HK-2 (cell line): ENCODE measurements at regions not wholly inside any gene's neighbourhood (a gene's known extent, or its start where the extent isn't known, plus 50 kb on each side); places are given as distances from the start of the nearest gene placed in this dataset.
"Not testable (repeated sequence)": the region's sequence is repeated elsewhere in the genome, so short reads cannot be mapped to it uniquely, and the experiment has no call there.

ENCODE experiments used
- DNase-seq: peaks from one replicate; pipeline ENCODE4 v3.0.0-alpha.2; 2018; ENCODE audit not compliant: unreplicated experiment

- no peak for DNase-seq
Observed at GRCh38 chr6:21742238-21742660, 148.7 kb downstream of the SOX4 start.

- no peak for DNase-seq
Observed at GRCh38 chr6:21744331-21744730, 150.8 kb downstream of the SOX4 start.

GRCh38 chr6:21745543-21746337 lies 152.2 kb downstream of the SOX4 start:
- no peak for DNase-seq

GRCh38 chr6:21747441-21747840 lies 153.9 kb downstream of the SOX4 start:
- DNase-seq: no peak

GRCh38 chr6:21748343-21749056 lies 154.9 kb downstream of the SOX4 start:
- DNase-seq: no peak

GRCh38 chr6:21749754-21750153 lies 156.2 kb downstream of the SOX4 start:
- DNase-seq: no peak

- DNase-seq: no peak
Observed at GRCh38 chr6:21750575-21750974, 157.0 kb downstream of the SOX4 start.

GRCh38 chr6:21751608-21752007 lies 158.1 kb downstream of the SOX4 start:
- no peak for DNase-seq

GRCh38 chr6:21752054-21752811 lies 158.7 kb downstream of the SOX4 start:
- no peak for DNase-seq

GRCh38 chr6:21753241-21754108 lies 159.9 kb downstream of the SOX4 start:
- DNase-seq: no peak

GRCh38 chr6:21754891-21755290 lies 161.3 kb downstream of the SOX4 start:
- DNase-seq: peak; percentile 40

- no peak for DNase-seq
Observed at GRCh38 chr6:21756487-21756886, 162.9 kb downstream of the SOX4 start.

GRCh38 chr6:21757392-21757791 lies 163.8 kb downstream of the SOX4 start:
- DNase-seq: not testable (repeated sequence)

GRCh38 chr6:21759721-21760120 lies 166.2 kb downstream of the SOX4 start:
- DNase-seq: no peak

- not testable (repeated sequence) for DNase-seq
Observed at GRCh38 chr6:21761053-21761730, 167.6 kb downstream of the SOX4 start.

- DNase-seq: no peak
Observed at GRCh38 chr6:21764989-21765388, 171.4 kb downstream of the SOX4 start.

GRCh38 chr6:21767891-21768648 lies 174.5 kb downstream of the SOX4 start:
- no peak for DNase-seq

GRCh38 chr6:21769405-21769861 lies 175.9 kb downstream of the SOX4 start:
- no peak for DNase-seq

GRCh38 chr6:21769968-21770367 lies 176.4 kb downstream of the SOX4 start:
- DNase-seq: no peak
